ENCODE measurements at regions not wholly inside any gene's neighbourhood (a gene's known extent, or its start where the extent isn't known, plus 50 kb on each side); places are given as distances from the start of the nearest gene placed in this dataset.

DNA sequence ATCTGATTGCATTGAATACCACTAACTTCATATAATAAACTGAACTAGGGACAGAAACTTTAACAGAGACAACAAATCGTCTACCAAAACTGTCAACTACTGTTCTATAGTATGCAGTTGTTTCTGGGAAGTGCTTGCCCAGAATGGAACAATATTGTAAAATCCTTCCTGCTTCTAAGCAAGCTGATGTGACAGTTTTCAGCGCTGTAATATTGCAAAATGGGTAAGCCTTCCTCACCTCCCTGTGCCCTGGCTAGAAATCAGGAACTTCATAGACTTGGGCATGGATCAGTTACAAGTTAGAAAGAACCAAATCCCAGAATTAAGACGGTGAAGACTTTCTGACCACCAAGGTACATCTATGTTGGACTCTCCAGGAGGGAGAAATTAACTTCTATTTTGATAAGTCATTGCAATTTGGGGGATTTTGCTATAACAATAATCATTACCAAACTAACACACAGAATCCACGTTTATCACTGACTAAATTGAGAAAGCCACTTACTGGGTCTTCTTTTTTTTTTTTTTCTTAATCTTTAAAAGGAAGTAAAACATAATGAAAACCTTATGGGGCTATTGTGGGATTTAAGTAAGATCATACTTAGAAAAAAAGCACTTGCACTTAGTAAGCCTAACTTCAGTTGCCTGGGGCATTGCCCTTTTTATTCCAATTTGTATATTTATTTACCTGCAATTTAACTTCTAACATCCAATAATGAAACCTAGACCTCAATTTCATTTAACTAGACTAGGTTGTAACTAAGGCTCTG lies 261.5 kb downstream of the TRIB2 start:
- no peak for DNase-seq

DNA sequence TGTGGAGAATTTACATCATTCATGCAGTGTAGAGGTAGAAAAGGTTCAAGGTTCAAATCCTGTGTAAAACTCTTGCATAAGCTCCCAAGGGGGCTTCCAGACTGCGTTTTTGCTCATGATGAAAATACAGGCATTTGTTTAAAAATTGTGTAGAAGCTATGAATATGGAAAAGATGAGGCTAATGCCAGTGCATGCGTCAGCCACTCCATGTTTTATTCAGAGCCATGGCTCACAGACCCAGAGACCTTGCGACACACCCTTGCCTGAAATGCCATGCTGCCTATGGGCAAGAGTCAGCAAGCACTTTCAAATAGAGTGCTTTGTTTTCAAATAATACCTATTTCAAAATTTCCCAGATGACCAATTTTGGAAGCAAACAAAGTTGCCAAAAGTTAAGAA lies 262.3 kb downstream of the TRIB2 start:
- DNase-seq, result no peak

DNA sequence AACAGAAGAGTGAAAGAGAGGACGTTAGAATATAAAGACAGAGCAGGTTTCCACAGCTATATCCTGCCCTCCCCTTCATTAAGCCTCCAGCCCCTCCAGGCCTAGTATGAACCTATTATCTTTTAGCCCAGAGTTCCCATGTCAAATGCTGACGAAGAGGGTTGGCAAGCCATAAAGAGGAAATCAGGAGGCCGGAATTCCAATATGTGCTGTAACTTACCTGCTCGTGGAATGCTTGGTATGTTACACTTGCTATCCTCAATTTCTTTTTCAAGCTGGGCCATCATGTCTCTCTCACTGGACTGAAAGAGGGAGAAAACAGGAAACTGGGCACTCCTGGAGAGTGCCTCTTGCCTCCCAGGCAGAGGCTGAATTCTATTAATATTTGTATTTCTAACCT lies 264.1 kb downstream of the TRIB2 start:
- no peak for DNase-seq

DNA sequence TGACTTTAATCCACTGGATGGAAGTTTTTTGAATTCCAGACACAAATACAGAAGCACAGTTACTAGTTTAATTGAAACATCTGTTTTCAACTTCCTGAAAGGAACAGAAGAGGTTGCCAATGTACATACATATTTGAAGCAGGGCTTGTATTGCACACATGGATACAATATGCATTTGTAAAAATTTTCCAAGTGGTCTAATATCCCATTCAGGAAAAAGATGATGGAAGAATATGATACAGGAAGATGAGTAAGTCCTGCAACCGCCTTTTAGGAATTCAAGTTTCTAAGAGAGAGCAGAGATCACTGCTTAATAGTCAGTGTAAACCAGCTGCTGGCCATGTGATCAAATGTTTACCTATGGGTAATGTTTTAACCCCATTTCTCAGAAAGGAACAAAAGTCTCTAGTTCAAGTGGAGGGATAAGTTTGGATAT lies 265.4 kb downstream of the TRIB2 start:
- DNase-seq, result no peak

DNA sequence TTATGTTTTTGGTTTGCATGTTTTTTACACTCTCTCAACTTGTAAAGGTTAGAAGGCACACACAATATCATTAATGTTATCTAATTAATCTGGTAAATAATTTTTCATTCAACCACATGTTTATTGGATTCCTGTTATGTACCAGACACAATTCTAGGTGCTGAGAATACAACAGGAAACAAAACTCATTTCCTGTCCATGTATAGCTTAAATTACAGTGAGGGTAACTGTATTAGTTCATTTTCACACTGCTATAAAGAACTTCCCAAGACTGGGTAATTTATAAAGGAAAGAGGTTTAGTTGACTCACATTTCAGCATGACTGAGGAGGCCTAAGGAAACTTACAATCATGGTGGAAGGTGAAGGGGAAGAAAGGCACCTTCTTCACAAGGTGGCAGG lies 270.5 kb downstream of the TRIB2 start:
- DNase-seq, result no peak

DNA sequence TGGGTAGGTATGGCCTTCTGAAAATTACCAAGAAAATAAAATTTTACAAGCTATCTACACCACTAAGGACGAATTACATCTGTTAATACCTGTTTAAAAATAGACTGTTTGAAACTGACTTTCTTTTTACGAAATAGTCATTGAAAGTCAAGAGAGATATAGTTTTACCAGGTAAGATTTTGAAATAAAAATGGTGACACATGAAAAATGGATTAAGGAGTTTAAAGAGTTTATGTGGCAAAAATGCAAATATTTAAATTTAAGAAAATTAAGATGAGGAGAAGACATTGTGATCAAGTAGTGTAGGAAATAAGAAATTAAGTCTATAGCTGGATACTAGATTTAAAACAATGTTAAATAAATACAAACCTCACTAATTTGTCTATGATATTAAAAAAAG lies 271.5 kb downstream of the TRIB2 start:
- no peak for DNase-seq

DNA sequence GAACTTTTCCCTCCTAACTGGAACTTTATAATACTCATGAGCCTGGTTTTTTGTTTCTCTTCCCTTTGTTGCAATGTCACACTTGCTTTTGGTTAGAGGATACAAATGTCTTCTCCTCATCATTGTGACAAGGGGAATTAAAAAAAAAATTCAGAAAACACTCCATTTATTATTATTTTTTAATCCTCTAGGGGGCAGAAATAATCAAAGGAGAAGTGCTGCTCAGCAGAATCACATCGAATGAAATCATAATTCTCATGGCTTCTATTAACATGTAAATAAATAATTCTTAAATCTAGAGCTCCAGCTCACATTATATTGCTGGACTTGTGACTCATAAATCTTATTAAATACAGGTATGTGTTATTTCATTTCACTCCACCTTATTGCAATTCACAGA lies 273.8 kb downstream of the TRIB2 start:
- no peak for DNase-seq

DNA sequence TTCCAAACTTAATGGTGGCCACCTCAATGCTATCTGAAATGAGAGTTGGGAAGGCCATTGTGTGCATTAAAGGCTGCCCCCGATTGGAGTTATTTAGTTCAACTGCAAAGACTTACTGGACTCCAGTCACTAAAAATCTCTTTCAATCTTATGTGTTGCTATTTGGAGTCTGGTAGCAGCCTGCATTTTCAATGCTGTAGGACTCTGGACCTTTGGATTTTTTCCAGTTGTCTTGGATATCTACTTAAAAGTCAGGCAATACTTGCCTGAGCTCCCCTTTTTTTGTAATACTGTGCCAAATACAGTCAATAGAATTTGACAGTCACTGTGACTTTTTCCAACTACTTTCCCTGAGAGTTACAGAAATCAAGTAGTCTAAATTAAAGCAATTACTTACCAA lies 281.9 kb downstream of the TRIB2 start:
- DNase-seq, result no peak

DNA sequence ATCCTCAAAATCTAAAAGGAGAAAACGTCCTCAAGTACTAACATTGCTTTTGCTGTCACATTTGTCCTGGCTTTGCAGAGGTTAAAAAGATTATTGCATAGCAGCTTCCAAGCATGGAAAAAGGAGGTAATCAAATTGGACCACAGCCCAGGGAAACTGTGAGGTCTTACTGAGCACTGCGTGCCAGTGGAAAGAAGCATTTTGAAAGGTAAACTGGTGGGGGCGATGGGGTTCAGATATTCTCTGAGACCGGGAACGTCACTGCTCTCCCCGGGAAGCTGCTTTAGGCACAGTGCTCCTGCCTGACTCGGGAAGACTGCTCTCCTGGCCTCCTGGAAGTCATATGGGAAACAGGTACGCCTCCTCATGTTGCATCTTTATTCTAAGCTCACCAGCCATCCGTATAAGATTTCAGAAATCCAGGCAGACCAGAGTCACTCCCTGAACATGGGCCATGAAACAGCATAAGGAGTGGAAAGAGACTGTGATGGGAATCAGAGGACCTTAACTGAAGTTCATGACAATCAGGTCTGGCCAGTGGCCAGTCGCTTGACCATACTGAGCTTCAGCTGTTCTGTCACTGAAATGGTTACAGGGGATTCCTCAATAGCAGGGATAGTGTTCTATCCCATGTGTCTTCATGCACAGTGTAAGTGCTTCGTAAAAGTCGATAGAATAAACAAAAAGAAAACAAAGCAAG lies 284.1 kb downstream of the TRIB2 start:
- no peak for DNase-seq

DNA sequence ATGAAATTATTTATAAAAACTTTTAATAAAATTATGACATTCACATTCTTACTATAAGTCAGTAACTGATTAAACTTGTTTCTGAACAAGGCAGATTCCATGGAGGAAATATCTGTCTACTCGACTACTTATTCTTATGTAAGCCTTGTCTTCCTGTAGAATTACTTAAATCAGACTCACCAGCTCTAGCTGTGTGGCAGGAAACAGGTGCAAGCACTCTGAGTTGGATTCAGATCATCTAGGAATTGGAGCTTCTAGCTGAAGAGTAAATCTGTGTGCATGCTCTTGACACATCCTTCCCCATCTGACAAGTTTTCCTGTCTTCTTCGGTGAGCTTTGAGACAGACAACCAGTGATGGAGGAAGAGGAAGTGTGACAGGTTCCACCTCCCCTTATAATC lies 284.7 kb downstream of the TRIB2 start:
- no peak for DNase-seq

DNA sequence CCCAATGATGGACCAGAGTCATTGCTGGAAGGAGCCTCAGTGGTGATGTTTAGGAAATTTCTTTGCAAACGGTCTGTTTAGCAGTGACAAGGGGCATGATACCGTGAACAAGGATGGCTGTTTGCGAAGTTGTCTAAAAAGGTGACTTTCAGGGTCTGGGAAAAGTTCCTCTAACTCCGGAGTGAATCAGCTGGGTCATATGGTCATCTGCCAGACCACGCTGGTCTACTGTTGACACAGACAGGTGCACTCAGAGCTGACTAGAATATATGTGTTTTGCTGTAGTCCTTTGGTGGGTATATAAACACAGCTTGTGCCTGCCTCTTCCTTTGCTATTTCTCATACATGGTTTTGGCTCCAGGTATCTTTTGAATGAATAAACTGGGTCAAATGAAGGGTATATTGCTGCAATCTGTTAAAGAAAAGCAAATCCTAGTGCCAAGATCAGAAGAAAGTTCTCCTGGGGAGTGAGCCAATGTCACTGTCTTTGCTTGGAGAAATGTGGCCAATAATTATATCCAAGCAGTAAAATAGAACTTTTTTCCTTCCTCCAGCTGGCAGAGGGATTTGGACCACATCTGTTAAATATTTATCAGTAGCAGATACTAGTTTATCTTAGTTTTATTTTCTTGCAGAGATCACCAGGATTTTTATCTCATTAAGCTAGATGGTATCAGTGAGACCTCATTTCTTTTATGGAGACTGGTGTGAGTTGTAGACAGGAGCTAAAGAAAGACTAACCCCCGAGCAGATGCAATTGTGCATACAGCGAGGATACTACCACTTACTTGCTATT lies 286.0 kb downstream of the TRIB2 start:
- DNase-seq, result no peak

DNA sequence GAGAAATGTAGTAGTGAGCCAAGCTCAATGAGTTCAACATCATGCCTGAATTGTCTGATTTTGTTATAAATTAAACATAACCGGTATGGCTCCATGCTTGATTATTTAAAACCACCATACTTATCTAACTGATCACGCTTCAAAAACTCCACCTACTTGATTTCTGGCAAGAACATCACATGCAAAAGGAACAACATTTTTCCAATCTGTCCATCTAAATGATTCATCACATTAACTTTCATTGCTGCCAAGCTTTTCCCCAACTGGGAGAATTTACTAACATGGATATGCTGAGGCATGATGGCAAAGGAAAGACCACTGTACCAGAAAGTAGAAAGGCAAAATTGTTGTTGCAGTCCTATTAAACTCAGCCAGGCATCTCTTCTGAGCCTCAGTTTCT lies 286.8 kb downstream of the TRIB2 start:
- DNase-seq, result no peak

DNA sequence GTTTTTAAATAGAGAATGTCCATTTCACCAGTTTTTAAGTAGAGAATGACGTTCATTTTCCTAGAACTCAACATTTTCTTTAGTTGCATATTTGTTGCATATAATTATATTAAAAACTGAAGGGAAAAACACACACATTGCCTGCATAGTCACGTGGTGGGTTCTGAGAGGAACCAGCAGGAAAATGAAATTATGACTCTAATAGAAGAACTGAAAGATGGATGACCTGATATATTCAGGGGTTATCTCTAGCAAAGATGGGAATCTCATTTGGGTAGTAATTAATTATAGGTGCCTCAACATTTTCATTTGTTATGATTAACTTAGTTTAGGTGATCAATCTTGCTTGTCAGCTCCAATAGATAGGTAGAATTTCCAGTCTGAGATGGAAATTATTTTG lies 288.3 kb downstream of the TRIB2 start:
- no peak for DNase-seq

DNA sequence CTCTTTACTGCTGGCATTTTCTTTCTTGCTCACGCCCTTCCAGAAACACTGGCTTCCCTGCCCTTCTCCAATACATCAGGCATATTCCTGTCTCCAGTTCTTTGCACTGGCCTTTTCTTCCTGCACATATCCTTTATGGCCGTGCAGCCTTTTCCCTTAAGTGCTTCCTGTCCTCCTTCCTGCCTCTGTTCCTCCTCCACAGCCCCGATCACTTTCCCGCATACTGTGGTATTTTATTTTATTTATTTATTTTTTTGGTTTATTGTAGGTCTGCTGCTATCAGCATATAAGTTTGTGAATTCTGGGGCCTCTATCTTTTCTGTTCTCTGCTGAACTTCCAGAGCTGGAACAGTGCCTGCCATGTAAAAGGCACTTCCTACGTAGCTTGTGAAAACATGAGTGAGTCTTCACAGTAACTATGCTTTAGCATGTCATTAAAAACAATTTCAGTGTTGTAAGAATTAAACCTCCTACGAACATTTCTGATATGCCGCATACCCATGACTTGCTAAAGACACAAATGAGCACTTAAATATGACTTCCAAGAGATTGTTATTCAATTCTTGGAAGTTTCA lies 289.1 kb downstream of the TRIB2 start:
- no peak for DNase-seq

DNA sequence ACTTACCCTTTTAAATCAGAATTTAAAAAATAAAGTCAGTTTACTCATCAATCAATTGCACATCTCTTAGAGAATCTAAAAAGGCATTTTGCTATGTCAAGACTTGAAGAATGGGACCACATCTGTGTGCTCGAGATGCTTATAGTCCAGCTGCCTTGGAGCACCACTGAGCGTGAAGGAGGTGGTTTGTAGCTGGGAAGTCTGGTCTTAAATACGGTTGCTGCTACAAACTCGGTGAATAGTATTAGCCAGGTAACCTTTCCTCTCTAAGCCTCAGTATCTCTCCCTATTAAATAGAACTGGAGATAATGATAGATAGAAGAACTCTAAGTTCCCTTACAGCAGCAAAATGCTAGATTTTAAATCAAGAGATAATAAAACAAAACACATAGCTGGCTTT lies 289.7 kb downstream of the TRIB2 start:
- DNase-seq, result no peak

DNA sequence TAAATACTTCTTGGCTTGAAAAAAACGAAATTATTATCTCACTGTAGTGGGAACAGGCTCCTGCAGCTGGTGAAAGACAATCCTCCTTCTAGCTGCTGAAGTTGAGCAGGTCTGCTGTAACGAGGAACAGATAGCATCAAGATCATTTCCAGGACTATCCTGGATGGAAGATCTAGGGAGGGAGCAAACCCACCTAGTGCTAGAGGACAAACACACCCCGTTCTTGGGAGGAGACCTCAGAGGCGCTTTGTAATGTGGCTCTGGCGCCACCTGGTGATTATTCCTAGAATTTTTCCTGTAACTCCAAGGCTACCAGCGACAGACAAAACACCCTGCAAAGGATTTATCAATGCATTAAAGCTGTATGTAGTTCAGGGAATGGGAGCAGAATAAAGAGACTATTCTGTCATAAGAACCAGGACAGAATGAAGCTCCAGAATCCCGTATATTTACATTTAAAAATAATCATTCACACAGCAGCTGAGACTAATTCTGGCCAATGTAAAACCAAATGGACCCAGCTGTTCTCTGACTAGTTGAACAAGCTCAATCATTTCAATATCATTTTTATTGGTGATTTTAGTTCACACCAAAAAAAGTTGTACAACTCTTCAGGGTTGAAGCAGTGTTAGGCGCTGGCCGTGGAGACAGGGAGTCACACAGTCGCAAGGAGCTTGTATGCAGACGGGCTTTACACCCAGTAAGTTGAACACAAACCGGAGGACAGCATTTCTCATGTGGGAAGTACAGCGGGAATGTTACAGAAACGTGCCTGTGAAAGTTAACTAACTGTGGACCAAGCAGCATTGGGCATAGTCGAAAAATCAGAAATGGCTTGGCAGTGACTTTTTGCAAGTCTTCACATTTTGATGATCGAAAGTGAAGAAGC lies 290.3 kb downstream of the TRIB2 start:
- DNase-seq, result peak; percentile 56

DNA sequence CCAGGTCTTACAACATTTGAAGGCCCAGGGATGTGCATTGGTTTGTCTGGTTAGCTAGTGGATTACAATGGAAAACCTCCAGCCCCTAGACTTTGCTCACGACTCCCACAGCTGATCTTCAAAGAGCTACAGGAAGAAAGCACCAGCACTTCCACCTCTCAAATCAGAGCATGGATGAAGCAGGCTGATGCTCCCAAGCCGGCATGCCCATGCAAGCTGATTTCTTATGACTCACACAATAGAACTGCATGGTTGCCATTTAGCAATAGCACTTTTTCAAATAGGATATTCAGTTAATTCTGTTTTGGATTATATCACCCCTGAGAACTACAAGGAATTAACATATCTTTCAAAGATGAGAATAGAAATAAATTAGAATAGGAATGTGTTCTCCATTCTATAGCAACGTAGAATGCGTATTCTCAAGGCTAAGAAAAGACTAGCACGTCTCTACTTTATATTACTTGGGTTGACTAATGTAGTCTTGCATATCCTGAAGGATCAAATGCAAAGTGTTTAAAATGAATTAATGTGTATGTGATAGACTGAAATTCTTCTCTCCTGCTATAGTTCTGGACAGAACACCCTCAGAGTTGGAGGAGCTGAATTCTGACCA lies 292.4 kb downstream of the TRIB2 start:
- DNase-seq, result no peak

DNA sequence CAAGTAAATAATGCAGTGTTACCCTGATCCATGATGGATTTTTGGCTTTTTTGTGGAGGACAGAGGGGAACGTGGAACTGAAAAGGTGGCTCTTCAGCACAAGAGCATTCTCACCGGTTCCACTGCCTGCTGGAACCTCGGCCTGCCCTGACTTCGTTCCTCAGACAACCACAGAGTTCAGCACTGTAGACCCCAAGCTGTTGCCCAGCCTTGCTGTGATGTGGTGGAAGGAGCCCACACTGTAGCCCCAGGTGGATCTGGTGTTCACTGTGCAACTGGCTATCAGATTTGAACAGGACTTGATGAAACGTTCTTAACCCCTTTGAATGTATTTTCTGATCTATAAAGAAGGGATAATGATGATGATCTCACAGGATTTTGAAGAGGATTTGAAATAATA lies 293.5 kb downstream of the TRIB2 start:
- no peak for DNase-seq

DNA sequence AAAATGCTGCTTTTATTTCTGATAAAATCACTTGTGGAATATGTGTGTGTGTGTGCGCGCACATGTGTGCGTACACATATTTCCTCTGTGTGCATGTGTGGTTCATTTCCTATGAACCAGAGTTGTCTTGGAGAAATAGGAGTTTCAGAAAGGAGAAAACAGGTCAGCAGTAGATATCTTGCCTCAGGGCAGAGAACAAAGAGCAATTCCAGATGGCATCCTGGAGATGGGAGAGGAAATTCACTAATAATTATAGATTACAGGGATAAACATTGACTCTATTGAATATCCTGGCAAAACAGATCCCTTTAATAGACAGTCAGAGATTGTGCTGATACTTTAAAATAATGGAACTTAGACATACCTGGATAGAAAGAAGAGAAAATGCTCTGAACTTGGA lies 298.0 kb downstream of the TRIB2 start:
- no peak for DNase-seq

DNA sequence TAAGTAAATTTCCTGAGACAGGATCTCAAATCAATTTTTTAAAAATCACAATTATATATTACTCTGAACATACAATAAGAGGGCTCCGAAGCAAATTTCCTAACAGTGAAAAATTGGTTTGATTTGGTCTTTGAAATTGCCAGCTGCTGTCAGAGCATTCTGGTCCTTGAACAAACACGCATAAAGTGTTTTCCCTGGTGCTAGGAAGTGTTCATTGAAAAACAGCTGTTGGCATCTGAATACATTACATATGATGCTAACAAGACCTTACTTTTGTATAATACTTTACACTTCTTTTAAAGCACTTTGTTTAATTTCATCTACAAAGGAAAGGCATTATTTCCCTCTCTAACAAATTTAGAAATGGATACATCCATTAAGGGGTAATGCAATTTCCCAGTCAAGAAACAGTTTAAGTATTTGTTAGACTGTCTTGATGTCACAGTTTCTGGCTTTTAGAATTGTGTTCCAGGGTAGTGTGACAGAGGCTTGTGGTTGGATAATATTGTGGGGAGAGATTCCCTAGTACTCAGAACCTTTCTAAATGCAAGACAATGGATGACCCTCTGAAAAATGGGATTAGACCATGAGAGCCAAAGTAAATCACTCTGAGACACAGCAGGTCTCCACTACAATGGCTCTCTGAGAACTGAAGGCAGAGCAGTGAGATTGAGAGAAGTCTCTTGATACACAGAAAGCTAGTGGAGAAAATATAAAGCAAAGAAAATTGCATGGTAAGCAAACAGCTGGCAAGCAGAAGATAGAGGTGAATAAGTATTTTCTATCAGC lies 299.0 kb downstream of the TRIB2 start:
- no peak for DNase-seq

DNA sequence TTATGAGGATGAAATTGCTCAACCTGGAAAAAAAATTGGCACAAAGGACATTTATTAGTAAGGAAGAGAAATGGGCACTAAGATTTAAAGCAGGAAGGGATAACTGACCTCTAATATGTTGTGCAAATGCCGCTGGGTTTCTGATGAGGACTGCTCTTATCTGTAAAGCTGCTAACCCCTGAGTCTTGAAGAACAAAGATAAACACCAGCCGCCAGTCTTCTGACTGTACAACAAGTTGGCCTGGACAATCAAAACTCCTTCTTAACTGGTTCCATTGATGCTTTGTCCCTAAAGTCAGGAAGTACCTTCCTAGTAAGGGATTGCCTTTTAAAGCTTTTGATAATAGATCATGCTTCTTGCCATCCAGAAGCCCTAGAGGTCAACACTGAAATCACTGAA lies 301.8 kb downstream of the TRIB2 start:
- no peak for DNase-seq

All from activated T-cell treated with anti-CD3 and anti-CD28 coated beads, Interleukin-2, amount 50 U/mL, for 1 hour (primary cell).